GM18870 (cell line): ENCODE measurements at regions not wholly inside any gene's neighbourhood (a gene's known extent, or its start where the extent isn't known, plus 50 kb on each side); places are given as distances from the start of the nearest gene placed in this dataset.
"Not testable (repeated sequence)": the region's sequence is repeated elsewhere in the genome, so short reads cannot be mapped to it uniquely, and the experiment has no call there.

ENCODE experiments used
- ATAC-seq: cut with Tn5 transposase; IDR thresholded peaks from one replicate; pipeline ENCODE4 v1.9.1; 2021; ENCODE audit warnings: moderate library complexity; ENCODE audit not compliant: unreplicated experiment

DNA sequence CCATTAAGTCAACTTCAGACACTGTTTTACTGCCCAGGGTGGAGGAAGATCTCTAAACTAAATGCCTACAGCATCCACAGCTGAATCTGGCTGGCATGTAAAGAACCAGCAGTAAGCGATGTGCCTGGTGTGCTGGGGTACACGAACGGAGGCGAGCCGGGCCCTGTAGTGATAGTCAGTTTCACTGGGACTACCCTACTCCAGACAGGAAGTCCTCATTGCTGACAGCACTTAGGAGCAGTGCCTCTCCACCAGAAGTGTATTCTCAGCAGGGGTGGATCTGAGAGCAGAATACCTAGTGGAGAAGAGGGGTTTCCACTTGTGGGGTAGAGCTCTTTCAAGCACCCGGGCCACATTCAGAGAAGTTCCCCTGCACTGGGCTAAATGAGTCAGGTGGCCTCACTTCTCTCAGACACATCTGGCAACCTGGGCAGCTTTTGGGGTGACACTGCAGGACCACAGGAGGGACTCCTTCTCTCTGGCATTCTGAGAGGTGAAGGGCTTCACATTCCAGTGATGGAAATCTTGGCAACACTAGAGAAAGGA lies 290.3 kb upstream of the PLGLB1 start:
- not testable (repeated sequence) for ATAC-seq

DNA sequence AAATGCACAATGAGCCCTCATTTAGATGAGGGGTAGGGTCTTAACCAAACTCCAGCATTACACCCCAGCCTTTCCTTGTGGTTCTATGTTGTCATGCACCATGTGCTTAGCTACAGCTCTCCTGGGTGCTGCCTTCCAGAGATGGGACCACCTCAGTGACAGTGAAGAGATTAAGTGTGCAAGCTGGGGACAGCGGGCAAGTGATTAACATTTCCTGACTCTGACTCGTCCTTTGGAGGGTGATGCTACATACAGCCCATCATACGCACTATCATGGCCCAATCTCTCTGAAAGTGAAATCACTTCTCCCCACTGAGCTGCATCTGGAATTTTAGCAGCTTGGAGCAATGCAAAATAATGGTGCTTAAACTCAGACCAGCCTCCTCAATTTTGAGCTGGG lies 293.0 kb upstream of the PLGLB1 start:
- not testable (repeated sequence) for ATAC-seq

DNA sequence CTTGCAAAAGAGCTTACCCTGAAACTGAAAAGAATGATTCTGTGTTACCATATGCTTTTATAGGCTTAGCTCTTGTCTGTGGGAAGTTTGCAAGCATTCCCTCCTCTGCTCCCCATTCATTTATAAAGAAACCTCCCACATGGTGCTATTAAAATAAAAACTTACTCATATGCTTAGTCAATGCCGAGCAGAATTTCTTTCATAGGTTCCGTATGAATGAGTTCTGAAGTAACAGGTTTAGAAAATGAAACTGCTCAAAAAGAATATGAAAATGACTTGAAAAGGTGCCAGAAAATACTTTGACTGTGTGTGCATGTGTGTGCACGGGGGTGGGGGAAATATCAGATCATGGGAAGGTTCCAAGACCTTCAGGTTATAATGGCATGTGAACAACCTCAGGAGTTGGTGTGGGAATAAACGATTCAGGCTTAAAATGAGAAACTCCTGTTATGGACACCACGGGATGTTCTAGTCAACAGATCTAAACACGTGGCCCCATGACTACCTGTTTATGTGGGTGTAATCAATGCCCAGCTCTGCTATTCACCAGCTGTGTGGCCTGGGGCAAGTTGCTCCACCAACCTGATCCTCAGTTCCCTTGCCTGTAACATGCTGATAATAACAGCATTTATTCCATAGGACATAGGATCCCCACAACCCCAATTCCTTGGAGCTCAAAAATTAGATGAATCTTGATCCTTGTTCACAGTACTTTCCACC lies 293.7 kb upstream of the PLGLB1 start:
- ATAC-seq, result not testable (repeated sequence)

DNA sequence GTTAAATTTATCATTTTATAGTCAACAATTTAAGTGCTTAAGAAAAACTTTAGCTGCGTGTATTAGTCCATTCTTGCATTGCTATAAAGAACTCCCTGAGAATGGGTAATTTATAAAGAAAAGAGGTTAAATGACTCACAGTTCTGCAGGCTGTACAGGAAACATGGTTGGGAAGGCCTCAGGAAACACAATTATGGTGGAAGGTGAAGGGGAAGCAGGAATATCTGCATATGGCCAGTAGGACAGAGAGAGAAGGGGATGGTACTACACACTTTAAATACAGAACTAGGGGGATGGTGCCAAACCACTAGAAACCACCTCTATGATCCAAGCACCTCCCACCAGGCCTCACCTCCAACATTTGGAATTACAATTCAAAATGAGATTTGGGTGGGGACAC lies 295.5 kb upstream of the PLGLB1 start:
- ATAC-seq, result not testable (repeated sequence)

DNA sequence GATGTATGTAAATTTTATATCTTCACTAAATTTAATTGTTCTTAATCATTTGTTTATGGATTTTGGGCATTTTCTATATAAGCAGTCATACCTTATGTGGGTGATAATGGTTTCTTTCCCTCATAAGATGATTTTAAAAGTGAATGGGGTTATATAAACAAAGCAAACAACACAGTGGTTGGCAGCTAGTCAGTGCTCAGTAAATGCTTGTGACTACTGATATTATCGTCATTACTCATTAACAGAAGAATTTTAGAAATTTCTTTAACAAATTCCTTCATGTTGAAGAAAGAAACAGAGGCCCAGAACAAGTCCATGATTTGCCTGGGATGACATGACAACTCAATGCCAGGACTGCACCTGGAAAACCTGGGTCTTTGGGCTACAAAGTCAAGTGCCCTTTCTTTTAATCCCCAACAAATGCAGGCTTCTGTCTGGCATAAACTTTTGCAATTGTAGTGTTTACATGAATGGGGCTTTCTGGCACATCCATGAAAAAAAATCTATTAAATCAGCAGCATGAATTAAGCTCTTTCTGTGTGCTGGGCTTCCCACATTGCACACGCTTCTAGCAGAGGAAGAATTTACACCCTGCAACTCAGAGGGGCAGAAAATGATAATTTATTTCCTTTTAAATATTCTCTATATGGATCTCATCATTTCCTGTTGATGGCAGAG lies 297.3 kb upstream of the PLGLB1 start:
- ATAC-seq, result not testable (repeated sequence)

DNA sequence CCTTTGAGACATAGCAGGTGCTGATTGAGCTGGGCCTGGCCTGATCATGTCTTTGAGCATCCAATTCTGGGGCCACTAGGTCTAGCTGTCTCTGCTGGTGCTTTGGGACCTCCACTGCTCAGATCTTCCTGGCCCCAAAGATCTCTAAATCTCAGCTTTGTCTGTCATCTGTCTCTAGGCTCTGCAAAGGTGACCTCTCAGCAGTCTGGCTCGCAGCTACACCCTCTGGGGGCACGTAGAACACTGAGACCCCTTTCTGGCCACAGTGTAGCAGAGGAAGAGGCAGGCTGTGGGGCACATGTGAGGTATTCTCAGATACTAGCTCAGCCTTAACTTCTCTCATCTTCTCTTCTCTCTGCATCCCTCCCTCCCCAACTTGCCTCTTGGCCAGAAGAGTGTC lies 298.1 kb upstream of the PLGLB1 start:
- not testable (repeated sequence) for ATAC-seq

DNA sequence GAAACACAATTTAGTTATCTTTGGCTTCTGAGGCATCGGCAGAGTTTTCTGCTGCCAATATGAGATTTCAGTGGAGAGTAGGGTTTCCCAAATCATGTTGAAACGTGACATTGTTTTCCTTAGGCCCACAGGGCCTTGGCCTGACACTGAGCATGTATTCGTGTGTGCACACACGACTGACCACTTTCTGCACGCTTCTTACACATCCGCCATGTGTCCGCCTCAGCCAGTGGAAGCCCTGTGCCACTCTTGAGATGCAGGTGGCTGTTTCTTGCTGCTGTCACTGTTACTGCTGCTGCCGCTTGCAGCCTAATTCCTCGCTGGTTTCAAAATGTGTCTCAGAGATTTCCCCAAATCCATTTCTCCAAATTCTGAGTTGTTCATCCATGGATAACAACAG lies 299.6 kb upstream of the PLGLB1 start:
- ATAC-seq, result not testable (repeated sequence)

DNA sequence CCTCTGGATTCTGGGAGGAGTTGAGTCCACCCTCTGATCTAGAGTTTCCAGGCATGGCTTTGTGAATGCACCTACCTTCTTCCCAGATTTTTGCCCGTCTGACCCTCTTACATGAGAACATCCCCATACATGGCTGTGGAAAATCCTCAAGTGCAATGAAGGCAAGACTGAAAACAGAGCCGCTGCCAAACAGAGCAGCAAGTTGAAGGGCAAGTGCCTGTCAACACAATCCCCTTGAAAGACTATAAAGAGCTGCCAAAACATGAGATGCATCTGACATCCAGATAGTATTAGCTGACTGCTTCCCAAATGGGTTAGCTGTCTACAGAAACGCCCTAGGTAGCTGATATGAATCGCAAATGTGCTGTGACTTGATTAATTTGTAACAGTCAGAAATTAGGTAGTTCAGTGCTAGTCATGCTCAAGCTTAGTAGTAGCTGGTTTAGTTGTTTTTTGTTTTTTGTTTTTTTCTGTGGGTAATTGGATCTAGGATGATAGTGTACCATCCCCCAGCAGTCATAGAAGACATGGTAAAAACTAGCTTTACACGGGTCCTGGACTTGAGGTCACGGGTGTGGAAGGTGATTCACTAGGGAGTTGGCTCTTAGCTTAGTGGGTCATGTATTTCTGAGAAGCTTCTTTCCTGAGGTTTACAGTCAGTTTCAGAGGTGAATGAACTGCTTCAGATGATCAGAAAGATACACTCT lies 302.8 kb upstream of the PLGLB1 start:
- not testable (repeated sequence) for ATAC-seq

DNA sequence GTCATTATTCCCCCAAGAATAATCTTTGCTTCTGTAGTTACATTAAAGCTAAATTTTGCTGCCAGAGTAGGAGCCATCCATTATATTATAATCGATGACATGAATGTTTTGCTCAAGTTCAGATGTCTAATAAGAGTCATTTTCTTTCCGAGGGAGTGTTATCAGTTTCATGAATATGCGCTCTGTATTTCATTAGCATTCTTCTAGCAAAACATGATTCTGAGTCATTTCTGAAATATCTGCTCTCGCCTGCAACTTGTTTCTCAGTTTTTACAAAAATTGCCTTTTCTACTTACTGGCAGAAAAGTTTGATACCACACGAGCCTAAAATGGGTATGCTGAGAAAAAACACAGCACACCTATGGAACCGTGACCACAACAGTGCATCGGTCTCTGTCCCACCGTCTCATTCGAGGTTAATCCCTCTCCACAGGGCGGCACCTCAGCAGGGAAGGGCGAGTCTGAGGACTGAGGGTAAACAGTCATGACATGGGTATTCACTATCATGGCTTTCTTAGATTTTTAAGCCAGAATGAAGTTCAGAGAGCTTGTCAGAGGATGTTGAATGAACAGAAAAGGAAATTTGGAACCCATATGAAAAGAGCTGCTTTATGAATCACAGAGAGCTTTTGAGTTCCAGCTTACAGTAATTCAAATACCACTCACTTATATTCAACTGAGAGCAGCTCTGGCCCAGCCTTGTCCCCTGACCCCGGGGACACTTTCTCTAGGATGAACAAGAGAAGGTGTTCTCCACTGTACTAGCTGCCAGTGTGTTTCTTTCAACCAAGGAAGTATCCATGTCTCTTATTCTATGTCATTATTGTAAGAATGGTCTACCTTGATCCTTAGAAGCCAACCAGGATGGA lies 303.6 kb upstream of the PLGLB1 start:
- not testable (repeated sequence) for ATAC-seq

DNA sequence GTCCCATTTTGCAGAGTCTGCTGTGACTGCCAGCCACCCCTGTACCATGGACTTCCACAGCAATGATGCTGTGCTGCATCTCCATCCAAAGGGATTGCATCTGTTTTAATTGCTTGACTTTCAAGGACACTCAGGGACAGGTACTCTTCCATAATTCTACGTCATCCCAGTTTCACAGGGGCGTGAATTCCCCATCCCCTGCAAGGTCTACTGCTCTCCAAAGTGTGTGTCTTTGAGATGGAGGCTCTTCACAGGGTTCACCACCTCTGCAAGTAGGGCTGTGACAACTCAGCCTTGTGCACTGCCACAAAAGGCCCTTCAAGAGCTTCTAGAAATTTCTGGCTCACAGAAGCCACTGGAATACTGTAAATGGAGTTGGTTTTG lies 304.3 kb upstream of the PLGLB1 start:
- not testable (repeated sequence) for ATAC-seq

DNA sequence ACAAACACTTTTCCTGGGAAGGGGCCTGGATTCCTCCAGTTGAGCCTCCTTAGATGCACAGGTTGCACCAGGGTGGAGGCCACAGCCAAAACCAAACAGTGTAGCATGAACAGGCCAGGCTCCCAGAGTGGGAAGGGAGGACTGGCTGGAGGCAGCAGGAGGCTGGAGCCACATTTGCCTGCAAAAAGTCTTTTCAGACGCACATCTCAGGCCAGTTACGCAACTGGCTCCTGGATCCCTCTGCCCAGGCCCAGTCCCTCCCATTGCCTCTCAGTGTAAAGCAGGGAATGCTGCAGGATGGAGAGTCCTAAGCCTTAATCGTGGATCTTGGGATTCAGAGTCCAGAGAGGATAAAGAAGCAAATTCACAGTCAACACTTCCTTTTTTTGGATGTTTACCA lies 305.1 kb upstream of the PLGLB1 start:
- not testable (repeated sequence) for ATAC-seq

DNA sequence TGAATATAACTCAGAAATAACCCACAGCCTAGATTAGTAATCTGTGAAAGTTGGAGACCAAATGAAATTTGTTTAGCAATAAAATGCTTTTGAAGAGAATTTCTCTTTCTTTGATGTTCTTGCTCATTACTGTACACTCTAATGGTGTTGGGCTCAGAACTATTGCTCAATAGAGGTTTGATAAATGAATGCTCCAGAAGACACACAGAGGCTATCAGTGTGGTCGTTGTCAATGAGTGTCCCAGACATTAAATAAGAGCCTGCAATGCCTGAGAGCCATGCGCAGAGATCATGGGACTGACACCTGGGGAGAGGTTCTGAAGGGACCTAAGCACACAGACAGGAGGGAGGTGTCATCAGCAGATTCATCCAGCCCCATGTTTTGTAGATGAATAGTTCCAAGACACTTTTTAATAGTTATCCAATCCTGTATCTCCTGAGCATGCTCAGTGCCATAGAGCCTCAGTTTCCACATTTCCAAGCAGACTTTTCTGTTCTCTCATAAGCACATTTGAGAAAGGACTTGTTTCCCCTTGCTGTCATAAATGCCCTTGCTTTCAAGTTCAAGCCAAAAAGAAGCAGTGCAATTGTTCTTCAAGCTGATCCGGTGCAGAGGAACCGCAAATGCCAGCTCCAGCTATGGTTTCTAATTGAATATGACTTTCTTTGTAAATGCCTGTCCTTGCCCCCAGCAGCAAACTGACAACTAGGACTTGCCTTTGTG lies 306.2 kb upstream of the PLGLB1 start:
- ATAC-seq, result not testable (repeated sequence)

DNA sequence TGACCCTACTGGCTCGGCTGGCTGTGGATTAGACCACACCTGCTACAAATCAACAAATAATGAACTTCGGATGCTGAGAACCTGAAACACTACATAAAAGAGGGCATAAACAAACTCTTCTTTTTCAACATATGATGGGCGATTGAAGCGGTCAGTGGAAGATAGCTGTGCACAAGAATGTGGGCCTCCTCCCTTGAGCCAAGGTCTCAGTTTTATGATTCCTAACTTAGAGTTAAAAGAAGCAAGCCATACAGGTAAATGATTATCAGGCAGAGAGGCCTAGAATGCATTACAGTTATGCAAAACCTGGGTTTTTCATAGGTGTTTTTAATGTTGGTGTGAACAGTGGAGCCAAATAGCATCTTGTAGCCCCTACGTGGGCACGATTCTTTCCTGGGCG lies 307.9 kb upstream of the PLGLB1 start:
- not testable (repeated sequence) for ATAC-seq

DNA sequence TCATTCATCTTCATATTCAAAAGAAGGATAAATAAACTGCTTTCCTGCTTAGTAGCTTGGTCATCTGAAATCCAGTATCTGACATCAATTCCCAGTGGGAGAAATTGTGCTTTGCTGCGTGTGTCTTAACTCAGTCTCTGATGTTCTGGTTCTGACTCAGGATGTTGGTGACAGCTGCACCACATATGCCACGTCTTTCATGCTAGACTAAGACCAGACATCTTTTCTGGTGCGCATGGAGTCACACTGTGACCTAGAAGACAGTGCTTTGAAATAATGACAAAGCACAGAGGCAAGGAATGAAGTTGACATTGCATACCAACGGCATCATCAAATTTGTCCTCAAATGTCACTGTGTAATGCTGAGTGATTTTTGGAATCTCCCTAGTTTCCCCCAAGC lies 308.8 kb upstream of the PLGLB1 start:
- ATAC-seq, result not testable (repeated sequence)

DNA sequence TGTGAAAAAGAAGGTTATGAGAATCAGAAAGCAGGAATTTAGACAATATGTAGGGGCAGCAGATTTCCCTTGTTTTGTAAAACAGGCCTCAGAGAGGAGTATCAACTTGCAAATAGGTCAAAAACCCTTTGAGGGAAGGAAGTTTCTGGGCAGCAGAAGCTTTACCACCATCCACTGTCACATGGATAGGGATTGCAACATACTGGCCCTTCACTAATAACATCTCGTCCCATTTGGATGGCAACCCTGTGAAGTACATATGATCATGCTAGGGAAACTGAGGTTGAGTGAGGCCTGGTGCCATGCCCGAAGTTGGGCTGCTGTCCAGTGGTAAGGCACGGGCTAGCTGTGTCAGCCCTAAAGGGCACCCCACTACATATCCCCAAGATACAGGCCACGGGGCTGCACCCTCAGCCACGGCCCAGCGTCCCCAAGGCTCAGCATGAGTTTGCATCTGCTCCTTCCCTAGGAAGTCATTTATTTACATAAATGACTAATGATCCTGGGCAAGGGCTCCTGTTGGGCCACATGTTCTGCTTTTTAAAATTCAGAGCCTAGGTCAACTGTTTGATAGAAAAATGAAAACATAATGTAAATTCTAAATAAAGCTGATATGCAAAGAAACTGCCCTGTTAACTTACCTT lies 310.4 kb upstream of the PLGLB1 start:
- not testable (repeated sequence) for ATAC-seq

DNA sequence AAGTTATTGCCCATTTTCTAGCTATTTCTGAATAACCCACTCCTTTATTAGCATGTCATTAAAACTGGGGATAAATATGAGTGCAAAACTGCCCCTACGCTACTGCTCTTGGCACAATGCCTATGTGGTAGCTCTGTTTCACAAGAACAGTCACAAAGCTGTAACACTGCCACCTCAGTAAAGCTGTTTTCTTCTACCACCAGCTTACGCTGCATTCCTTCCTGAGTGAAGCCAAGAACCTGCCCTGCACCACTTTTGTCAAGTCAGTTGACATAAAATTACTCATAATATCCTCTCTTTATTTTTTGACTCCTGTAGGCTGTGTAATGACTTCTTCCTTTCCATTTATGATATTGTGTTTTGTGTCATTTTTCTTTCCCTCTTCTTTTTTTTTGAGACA lies 313.2 kb upstream of the PLGLB1 start:
- ATAC-seq, result not testable (repeated sequence)

DNA sequence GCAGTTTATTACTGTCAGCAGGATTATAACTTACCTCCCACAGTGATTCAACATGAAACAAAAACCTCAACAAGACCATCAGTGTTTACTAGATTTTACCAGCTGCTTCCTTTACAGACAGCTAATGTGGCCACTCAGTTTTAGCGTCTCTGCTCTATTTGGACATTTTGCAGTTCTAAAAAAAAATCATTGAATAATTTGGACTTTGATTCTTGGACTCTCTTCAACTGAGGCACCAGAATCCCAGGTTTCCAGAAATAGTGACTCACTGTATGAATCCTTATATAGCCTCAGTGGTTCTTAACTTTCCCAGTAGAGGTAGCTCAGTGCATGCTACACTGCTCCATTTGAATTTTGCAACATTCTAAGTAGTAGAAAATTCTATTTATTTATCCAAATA lies 317.4 kb upstream of the PLGLB1 start:
- ATAC-seq, result not testable (repeated sequence)

DNA sequence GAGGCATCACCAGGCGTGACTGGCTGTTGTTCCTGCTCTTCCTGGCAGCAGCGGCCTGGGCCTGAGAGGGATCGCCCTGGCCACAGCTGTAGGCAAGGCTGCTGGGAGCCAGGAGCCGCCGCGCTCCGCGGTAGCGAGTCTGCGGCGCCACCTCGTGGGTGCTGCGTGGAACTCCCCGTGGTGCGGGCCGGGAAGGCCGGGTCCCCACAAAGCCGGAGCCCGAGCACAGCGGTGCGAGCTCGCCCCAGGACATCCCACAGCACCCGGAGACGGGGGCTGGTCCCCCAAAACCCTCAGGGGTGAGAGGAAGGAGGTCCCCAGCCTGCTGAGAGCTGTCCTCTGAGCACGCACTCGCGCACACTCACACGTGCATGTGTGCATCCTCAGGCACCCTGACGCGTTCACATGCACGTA lies 320.0 kb upstream of the PLGLB1 start:
- not testable (repeated sequence) for ATAC-seq

DNA sequence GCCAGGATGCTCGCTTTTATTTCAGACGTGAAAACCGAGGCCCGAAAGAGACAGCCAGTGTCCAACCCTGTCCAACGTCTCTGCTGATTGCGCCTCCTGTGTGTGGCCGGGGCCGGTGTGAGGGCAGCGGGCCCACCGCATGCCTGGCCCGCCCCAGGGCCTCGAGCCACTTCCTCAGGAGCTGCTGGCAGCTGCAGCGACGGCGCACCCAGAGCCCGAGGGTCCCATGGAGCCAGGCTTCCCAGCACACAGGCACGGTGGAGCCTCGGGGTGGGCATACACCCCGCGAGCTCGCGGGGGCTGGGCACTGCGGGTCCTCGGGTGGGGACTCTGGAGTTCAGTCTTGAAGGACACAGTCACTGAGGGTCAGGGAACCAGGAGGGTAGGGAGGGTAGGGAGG lies 320.5 kb upstream of the PLGLB1 start:
- ATAC-seq, result not testable (repeated sequence)
